Gastroesophageal sphincter (tissue), 4 donors: ENCODE measurements at regions not wholly inside any gene's neighbourhood (a gene's known extent, or its start where the extent isn't known, plus 50 kb on each side); places are given as distances from the start of the nearest gene placed in this dataset.
"Not testable (repeated sequence)": the region's sequence is repeated elsewhere in the genome, so short reads cannot be mapped to it uniquely, and the experiment has no call there.

Experiments
- ATAC-seq: fragments of 150-250 bp; one replicate; pipeline ENCODE4 v1.9.1; 2016; ENCODE audit warnings: mild to moderate bottlenecking, moderate library complexity
- H3K27ac ChIP-seq, 4 donors: fragments of 200-600 bp; sonication (generic) in 3 of 4; 1 replicate in 3 of 4; 2 replicates in 1 of 4; pipeline ENCODE4 v1.5.1; 2016 to 2019
- H3K27me3 ChIP-seq: fragments of 200-600 bp; sonication (generic); one replicate; pipeline ENCODE4 v1.5.1; 2019
- H3K36me3 ChIP-seq, 2 donors: fragments of 200-600 bp; sonication (generic); one replicate each; pipeline ENCODE4 v1.5.1; 2019; ENCODE audit warnings: control low read depth in 1 of 2
- H3K4me1 ChIP-seq, 3 donors: fragments of 200-600 bp; sonication (generic); 1 replicate in 2 of 3; 2 replicates in 1 of 3; pipeline ENCODE4 v1.5.1; 2016 to 2019; ENCODE audit warnings: control low read depth in 2 of 3
- H3K4me3 ChIP-seq, 2 donors: fragments of 200-600 bp; sonication (generic); one replicate each; pipeline ENCODE4 v1.5.1; 2019; ENCODE audit warnings: mild to moderate bottlenecking in 1 of 2, moderate library complexity in 1 of 2
- H3K9me3 ChIP-seq, 3 donors: fragments of 200-600 bp; sonication (generic); one replicate each; pipeline ENCODE4 v1.5.1; 2017 to 2019; ENCODE audit warnings: control low read depth in 2 of 3
- EP300 ChIP-seq: sonication (generic); formaldehyde crosslinking; IDR thresholded peaks from one replicate; pipeline ENCODE4 v1.6.1; 2017; ENCODE audit warnings: antibody characterized with exemption, mild to moderate bottlenecking
- POLR2A ChIP-seq, 2 donors: fragments of 450-650 bp; IDR thresholded peaks; one replicate each; pipeline ENCODE4 v1.6.1; 2017; ENCODE audit warnings: antibody characterized with exemption in 2 of 2, mild to moderate bottlenecking in 2 of 2, moderate library complexity in 1 of 2
- POLR2AphosphoS5 ChIP-seq: sonication (generic); formaldehyde crosslinking; IDR thresholded peaks from one replicate; pipeline ENCODE4 v1.6.1; 2017; ENCODE audit warnings: antibody characterized with exemption
- WGBS, 2 donors: methylation state at CpG; one replicate each; pipeline ENCODE4 v1.1.5; 2018; ENCODE audit warnings: low coverage in 1 of 2; 5-methylcytosine and 5-hydroxymethylcytosine counted together
- TF ChIP-seq, protein P1 (sequence below), 4 experiments: fragments of 200-600 bp in 2 of 4; fragments of 450-650 bp in 2 of 4; sonication (generic) in 1 of 4; IDR thresholded peaks; one replicate each; pipeline ENCODE4 v1.5.1; 2017 to 2019; ENCODE audit warnings: antibody characterized with exemption in 4 of 4, mild to moderate bottlenecking in 2 of 4, moderate library complexity in 2 of 4

DNA sequence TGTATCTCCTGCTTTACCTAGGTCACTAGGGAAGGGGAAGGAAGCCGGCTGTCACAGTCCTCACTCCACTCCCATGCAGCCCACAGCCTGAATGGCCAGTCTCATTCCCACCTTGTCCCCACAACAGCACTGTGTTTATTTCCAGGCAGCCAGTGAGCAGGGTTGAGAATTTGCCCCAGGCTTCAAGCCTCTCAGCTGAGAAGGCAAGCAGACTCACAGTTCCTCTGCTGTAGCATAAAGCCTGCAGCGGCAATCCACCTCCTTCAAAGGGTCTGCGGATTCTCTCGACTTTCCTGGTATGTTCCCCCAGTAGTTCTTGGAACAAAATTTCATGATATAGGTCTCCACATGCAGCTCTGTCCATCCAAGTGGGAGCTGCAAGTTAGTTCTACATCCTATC is 262.9 kb upstream of the GULP1 start:
- Histone ChIP-seq H3K36me3 (no peaks in the 10 kb centered on the region), H3K27ac (no peak overlapping the region), H3K4me3 (no peak overlapping the region), H3K4me1 (no peaks in the 10 kb centered on the region), H3K9me3 (no peaks in the 10 kb centered on the region), H3K27me3 (no peaks in the 10 kb centered on the region)
- no peak for ATAC-seq
- TF ChIP-seq, protein P1, sequence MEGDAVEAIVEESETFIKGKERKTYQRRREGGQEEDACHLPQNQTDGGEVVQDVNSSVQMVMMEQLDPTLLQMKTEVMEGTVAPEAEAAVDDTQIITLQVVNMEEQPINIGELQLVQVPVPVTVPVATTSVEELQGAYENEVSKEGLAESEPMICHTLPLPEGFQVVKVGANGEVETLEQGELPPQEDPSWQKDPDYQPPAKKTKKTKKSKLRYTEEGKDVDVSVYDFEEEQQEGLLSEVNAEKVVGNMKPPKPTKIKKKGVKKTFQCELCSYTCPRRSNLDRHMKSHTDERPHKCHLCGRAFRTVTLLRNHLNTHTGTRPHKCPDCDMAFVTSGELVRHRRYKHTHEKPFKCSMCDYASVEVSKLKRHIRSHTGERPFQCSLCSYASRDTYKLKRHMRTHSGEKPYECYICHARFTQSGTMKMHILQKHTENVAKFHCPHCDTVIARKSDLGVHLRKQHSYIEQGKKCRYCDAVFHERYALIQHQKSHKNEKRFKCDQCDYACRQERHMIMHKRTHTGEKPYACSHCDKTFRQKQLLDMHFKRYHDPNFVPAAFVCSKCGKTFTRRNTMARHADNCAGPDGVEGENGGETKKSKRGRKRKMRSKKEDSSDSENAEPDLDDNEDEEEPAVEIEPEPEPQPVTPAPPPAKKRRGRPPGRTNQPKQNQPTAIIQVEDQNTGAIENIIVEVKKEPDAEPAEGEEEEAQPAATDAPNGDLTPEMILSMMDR (IDR thresholded peaks at IDR 0.05) = no peak
- TF ChIP-seq EP300 (no peak), POLR2AphosphoS5 (no peak), POLR2A (IDR thresholded peaks at IDR 0.05) (no peak)
- 51 to 71% methylated on average over 3 to 4 of the region's 4 CpGs for WGBS, 2 donors

DNA sequence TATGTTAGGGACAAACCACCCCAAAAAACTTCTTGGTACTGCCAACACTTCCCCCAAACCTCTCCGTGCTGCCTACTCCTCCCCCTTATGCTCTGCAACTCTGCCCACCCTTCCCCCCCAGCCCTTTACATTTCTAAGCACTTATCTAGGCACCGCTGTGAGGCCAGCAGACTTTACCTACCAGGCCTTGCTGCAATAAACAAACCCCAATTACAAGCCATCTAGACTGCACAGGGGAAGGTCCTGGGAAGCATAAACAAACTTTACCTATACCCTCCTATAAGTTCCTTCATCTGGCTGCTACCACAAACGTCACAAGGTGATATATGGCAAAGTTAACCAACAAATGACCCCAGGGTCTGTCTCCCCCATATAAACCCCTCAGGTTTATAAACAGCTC is 259.4 kb upstream of the GULP1 start:
- H3K4me3 ChIP-seq = no peak overlapping the region
- no peak overlapping the region for H3K27ac ChIP-seq
- TF ChIP-seq POLR2A (IDR thresholded peaks at IDR 0.05) (no peak), EP300 (no peak), POLR2AphosphoS5 (no peak)
- TF ChIP-seq, protein P1 (IDR thresholded peaks at IDR 0.05) = no peak
- no peaks in the 10 kb centered on the region for H3K36me3 ChIP-seq
- H3K9me3 ChIP-seq = no peaks in the 10 kb centered on the region
- ATAC-seq = no peak
- WGBS, 2 donors = 34 to 56% methylated on average over 1 to 2 of the region's 3 CpGs
- H3K27me3 ChIP-seq = no peaks in the 10 kb centered on the region
- no peaks in the 10 kb centered on the region for H3K4me1 ChIP-seq

DNA sequence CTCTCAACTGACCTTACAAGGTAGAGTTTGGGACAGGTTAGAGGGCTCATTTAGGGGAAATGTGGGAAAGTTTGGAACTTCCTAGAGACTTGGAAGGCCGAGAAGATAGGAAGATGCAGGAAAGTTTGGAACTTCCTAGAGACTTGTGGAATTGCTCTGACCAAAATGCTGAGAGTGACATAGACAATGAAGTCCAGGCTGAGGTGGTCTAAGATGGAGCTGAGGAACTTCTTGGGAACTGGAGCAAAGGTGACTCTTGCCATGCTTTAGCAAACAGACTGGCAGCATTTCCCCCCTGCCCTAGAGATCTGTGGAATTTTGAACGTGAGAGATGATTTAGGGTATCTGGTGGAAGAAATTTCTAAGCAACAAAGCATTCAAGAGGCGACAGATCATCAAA is 258.9 kb upstream of the GULP1 start:
- no peak for ATAC-seq
- 60% methylated on average over 1 to 3 of the region's 3 CpGs for WGBS, 2 donors
- Histone ChIP-seq H3K4me3 (no peak overlapping the region), H3K36me3 (no peaks in the 10 kb centered on the region), H3K9me3 (no peaks in the 10 kb centered on the region), H3K27ac (no peak overlapping the region), H3K4me1 (no peaks in the 10 kb centered on the region), H3K27me3 (no peaks in the 10 kb centered on the region)
- TF ChIP-seq, protein P1 (IDR thresholded peaks at IDR 0.05) = no peak

DNA sequence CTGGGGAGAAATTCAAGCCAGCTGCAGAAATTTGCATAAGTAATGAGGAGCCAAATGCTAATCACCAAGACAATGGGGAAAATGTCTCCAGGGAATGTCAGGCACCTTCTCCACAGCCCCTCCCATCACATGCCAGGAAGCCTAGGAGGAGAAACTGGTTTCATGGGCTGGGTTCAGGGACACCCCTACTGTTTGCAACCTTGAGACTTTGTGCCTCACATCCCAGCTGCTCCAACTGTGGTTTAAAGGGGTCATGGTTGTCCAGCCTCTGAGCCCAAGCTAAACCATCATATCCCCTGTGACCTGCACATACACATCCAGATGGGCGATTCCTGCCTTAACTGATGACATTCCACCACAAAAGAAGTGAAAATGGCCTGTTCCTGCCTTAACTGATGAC is 258.4 kb upstream of the GULP1 start:
- not testable (repeated sequence) for H3K9me3 ChIP-seq, H3K4me3 ChIP-seq, H3K27ac ChIP-seq, H3K27me3 ChIP-seq, ATAC-seq, H3K4me1 ChIP-seq, H3K36me3 ChIP-seq
- WGBS, 2 donors = 60% methylated on average over 1 of the region's 1 CpG; no CpG with 5 or more reads in 1 of the 2 donors

DNA sequence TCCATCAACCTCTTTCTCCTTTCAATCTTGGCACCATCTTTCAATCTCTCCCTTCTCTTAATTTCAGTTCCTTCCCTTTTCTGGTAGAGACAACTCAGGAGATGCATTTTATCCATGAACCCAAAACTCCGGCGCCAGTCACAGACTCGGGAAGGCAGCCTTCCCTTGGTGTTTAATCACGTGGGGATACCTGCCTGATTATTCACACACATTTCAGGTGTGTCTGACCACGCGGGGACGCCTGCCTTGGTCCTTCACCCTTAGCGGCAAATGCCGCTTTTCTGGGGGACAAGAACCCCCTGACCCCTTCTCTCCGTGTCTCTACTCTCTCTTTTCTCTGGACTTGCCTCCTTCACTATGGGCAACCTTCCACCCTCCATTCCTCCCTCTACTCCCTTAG is 257.6 kb upstream of the GULP1 start:
- not testable (repeated sequence) for H3K27me3 ChIP-seq, ATAC-seq, H3K27ac ChIP-seq, H3K4me3 ChIP-seq, H3K36me3 ChIP-seq, H3K9me3 ChIP-seq, H3K4me1 ChIP-seq
- 64% methylated on average over 9 of the region's 10 CpGs; no CpG with 5 or more reads in 1 of the 2 donors for WGBS, 2 donors

DNA sequence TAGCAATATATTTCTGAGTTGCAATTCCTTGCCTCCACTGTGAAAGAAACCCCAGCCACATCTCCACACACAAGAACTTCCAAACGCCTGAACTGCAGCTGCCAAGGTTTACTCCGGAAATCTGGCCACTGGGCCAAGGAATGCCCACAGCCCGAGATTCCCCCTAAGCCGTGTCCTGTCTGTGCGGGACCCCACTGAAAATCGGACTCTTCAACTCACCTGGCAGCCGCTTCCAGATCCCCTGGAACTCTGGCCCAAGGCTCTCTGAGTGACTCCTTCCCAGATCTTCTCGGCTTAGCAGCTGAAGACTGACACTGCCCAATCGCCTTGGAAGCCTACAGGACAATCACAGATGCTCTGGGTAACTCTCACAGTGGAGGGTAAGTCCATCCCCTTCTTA is 256.3 kb upstream of the GULP1 start:
- not testable (repeated sequence) for H3K27ac ChIP-seq, H3K27me3 ChIP-seq, ATAC-seq, H3K4me1 ChIP-seq, H3K36me3 ChIP-seq, H3K9me3 ChIP-seq, H3K4me3 ChIP-seq
- WGBS, 2 donors = 75 to 89% methylated on average over 2 to 9 of the region's 9 CpGs

DNA sequence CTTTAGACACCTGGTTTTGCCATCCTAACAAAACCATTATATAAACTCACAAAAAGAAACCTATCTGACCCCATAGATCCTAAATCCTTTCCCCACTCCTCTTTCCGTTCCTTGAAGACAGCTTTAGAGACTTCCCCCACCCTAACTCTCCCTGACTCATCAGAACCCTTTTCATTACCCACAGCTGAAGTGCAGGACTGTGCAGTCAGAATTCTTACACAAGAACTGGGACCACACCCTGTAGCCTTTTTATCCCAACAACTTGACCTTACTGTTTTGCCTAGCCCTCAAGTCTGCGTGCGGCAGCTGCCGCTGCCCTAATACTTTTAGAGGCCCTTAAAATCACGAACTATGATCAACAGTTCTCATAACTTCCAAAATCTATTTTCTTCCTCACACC is 254.9 kb upstream of the GULP1 start:
- not testable (repeated sequence) for H3K4me1 ChIP-seq, H3K27ac ChIP-seq, H3K9me3 ChIP-seq, H3K4me3 ChIP-seq, ATAC-seq, H3K27me3 ChIP-seq, H3K36me3 ChIP-seq
- WGBS, 2 donors = 83% methylated on average over 1 to 5 of the region's 5 CpGs
